Karpas-422 (cell line): ENCODE measurements at regions not wholly inside any gene's neighbourhood (a gene's known extent, or its start where the extent isn't known, plus 50 kb on each side); places are given as distances from the start of the nearest gene placed in this dataset.
A peak's percentile ranks its signal among the peaks of the same experiment; 100 is the strongest.

ENCODE experiments used
- DNase-seq: peaks from one replicate; pipeline ENCODE4 v3.0.0-alpha.2; 2015
- H2AFZ ChIP-seq: fragments of 200-600 bp; sonication (generic); 2 replicates; pipeline ENCODE4 v1.6.1; 2014; ENCODE audit warnings: antibody characterized with exemption, low read length, mixed read lengths
- H3K27ac ChIP-seq: fragments of 200-600 bp; sonication (generic); 2 replicates; pipeline ENCODE4 v1.5.1; 2014; ENCODE audit warnings: mild to moderate bottlenecking, low read length, moderate library complexity
- H3K27me3 ChIP-seq: fragments of 200-600 bp; sonication (generic); 2 replicates; pipeline ENCODE4 v1.6.1; 2014; ENCODE audit warnings: low read length, mixed read lengths
- H3K36me3 ChIP-seq: fragments of 200-600 bp; sonication (generic); 2 replicates; pipeline ENCODE4 v1.6.1; 2014; ENCODE audit warnings: low read length, mixed read lengths; ENCODE audit not compliant: insufficient read depth
- H3K4me1 ChIP-seq: fragments of 200-600 bp; sonication (generic); 2 replicates; pipeline ENCODE4 v1.6.1; 2014; ENCODE audit warnings: mild to moderate bottlenecking, low read length, mixed read lengths
- H3K4me2 ChIP-seq: fragments of 200-600 bp; sonication (generic); 2 replicates; pipeline ENCODE4 v1.6.1; 2014; ENCODE audit warnings: low read length, low read depth, mild to moderate bottlenecking; ENCODE audit not compliant: poor library complexity, severe bottlenecking
- H3K4me3 ChIP-seq: fragments of 200-600 bp; sonication (generic); 2 replicates; pipeline ENCODE4 v1.5.1; 2014; ENCODE audit warnings: mild to moderate bottlenecking, antibody characterized with exemption, low read length, mixed read lengths
- H3K79me2 ChIP-seq: fragments of 200-600 bp; sonication (generic); 2 replicates; pipeline ENCODE4 v1.6.1; 2014; ENCODE audit warnings: mild to moderate bottlenecking, low read length, mixed read lengths
- H3K9ac ChIP-seq: fragments of 200-600 bp; sonication (generic); 2 replicates; pipeline ENCODE4 v1.6.0; 2014; ENCODE audit warnings: low read length
- H3K9me2 ChIP-seq: fragments of 200-600 bp; sonication (generic), shearing (Covaris generic); replicated peaks from 2 replicates; pipeline ENCODE4 v1.6.0; 2014; ENCODE audit warnings: mild to moderate bottlenecking, low read length, moderate library complexity; ENCODE audit not compliant: insufficient read depth
- H3K9me3 ChIP-seq: fragments of 300-700, 200-600 bp; sonication (generic); 2 replicates; pipeline ENCODE4 v1.6.1; 2014; ENCODE audit warnings: low read length, mixed read lengths
- H4K20me1 ChIP-seq: fragments of 200-600 bp; sonication (generic); 2 replicates; pipeline ENCODE4 v1.6.1; 2014; ENCODE audit warnings: mild to moderate bottlenecking, antibody characterized with exemption, low read length, low read depth; ENCODE audit not compliant: insufficient read depth

DNA sequence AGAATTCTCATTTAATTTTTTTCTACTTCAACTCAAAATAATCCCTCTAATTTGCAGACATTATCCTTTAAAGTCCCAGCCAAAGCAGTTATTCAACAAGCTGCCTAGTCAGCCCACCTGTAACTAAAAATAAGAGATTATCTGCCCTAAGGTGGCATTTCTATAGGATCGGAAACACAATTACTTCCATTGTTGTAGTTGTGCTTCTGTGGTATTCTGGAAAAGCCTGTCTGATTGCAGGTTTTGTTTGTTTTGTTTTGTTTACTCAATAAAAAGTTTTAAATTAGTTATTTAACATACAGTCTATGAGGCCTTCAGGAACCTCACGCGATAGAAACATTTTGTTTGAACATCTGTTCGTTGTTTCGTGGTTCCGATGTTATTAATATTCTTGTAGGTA lies 101.0 kb downstream of the ZIC5 start:
- peak overlapping the region; percentile 66 for H3K27ac ChIP-seq
- H3K9ac ChIP-seq = no peak overlapping the region
- H3K4me2 ChIP-seq = no peak overlapping the region
- H3K27me3 ChIP-seq = no peaks in the 10 kb centered on the region
- H3K4me3 ChIP-seq = no peak overlapping the region
- H3K9me3 ChIP-seq = no peaks in the 10 kb centered on the region
- no peaks in the 10 kb centered on the region for H3K36me3 ChIP-seq
- H3K79me2 ChIP-seq = no peaks in the 10 kb centered on the region
- no peaks in the 10 kb centered on the region for H4K20me1 ChIP-seq
- H3K9me2 ChIP-seq = no peaks in the 10 kb centered on the region
- no peak overlapping the region for H2AFZ ChIP-seq
- no peak for DNase-seq
- peaks cover 94% of the 10 kb centered on the region for H3K4me1 ChIP-seq

DNA sequence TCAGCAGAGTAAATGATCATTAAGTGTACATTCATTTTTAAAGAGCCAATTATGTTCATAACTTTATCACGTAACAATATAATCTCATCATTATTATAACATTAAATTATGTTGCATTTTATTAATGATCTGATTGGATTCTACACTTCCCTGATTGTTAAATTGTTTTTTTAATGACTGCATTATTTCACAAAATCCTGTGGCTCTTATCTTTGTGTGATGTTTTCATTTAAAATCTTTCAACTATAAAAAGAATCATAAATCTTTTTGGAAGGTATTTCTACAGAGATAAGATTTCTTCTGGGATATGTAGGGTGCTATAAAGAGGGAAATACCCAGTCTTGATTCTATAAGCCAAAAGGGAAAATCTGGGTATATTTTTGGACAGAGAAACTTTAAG lies 101.7 kb downstream of the ZIC5 start:
- Histone ChIP-seq H3K4me1 (peaks cover 92% of the 10 kb centered on the region), H3K9me3 (no peaks in the 10 kb centered on the region), H3K27me3 (no peaks in the 10 kb centered on the region), H3K4me3 (no peak overlapping the region), H3K9ac (no peak overlapping the region), H3K4me2 (no peak overlapping the region), H2AFZ (no peak overlapping the region), H4K20me1 (no peaks in the 10 kb centered on the region), H3K27ac (peak overlapping the region; percentile 66), H3K79me2 (no peaks in the 10 kb centered on the region), H3K36me3 (no peaks in the 10 kb centered on the region), H3K9me2 (no peaks in the 10 kb centered on the region)
- no peak for DNase-seq

DNA sequence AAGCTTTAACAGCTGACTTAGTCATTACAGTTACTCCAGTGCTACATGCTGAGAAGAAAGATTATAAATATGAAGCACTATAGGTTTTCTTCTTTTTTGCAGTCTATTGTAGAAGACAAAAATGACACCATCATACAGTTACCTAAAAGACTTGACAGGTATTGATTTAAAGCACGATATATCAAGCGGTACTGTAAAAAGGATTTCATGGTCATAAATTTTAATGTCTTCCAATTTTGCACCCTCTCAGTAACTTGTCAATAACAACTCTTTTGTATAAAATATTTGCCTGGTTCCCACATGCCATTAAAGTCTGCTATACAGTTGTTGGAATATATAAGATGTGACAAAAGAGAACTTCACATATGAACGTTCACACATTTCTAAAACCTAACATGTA lies 102.8 kb downstream of the ZIC5 start:
- no peaks in the 10 kb centered on the region for H4K20me1 ChIP-seq
- no peaks in the 10 kb centered on the region for H3K9me3 ChIP-seq
- DNase-seq = no peak
- H3K27ac ChIP-seq = no peak overlapping the region
- no peaks in the 10 kb centered on the region for H3K27me3 ChIP-seq
- H3K36me3 ChIP-seq = no peaks in the 10 kb centered on the region
- H3K4me2 ChIP-seq = no peak overlapping the region
- H3K9me2 ChIP-seq = no peaks in the 10 kb centered on the region
- H3K79me2 ChIP-seq = no peaks in the 10 kb centered on the region
- H3K9ac ChIP-seq = no peak overlapping the region
- H3K4me1 ChIP-seq = peaks cover 92% of the 10 kb centered on the region
- H2AFZ ChIP-seq = no peak overlapping the region
- no peak overlapping the region for H3K4me3 ChIP-seq

DNA sequence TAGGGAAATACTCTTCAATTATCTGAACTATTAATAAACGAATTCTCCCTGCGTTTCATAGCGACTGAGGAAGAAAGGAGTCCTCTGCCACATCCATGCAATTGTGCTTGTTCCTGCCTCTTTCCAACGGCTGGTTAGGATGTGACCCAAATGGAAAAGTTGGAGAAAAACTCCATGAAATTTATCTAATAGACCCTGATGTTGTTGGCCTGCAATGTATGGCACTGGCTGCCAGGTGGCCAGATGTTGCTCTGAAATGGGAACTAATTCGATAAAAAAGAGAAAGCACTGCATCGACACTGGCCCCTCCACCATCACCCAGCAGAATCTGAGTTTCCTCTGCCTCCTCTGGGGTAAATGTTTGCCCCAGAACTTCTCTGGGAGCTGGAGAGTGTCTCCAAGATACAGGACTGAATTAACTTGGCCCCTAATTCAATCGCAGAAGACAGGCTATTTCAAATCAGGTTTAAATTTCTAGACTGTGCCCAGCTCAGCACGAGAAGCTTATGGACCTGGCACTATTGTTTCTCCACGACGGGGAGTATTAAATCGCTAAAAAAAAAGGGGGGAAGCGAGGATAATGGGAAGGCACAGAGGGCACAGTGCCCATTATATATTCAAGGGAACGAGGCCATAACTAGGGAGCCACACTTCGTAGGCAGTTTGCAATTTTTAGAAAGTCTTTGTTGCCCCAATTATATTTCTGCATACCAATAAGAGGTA lies 103.9 kb downstream of the ZIC5 start:
- Histone ChIP-seq H3K27ac (no peak overlapping the region), H3K9me2 (no peaks in the 10 kb centered on the region), H3K79me2 (no peaks in the 10 kb centered on the region), H3K27me3 (no peaks in the 10 kb centered on the region), H3K9me3 (no peaks in the 10 kb centered on the region), H2AFZ (no peak overlapping the region), H3K4me1 (peaks cover 87% of the 10 kb centered on the region), H3K36me3 (no peaks in the 10 kb centered on the region), H3K4me2 (no peak overlapping the region), H4K20me1 (no peaks in the 10 kb centered on the region), H3K9ac (no peak overlapping the region), H3K4me3 (no peak overlapping the region)
- DNase-seq = no peak

DNA sequence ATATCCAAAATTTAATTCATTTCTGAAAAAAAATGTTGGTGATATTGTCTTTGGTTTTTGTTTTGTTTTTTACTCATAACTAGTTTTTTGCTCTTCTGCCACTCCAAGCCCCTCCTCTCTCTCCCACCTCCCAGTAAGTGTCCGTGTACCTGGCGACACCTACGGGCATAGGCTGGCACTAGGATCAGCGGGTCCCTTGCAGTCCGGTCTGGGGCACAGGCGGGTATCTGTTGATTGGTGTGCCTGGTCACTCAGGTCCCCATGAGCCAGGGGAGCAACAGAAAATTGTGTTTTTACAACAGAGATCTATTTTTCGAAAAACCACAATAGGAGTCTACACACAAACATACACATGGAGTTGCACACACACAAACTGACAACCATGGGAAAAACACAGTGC lies 104.8 kb downstream of the ZIC5 start:
- Histone ChIP-seq H3K36me3 (no peaks in the 10 kb centered on the region), H3K4me2 (no peak overlapping the region)

DNA sequence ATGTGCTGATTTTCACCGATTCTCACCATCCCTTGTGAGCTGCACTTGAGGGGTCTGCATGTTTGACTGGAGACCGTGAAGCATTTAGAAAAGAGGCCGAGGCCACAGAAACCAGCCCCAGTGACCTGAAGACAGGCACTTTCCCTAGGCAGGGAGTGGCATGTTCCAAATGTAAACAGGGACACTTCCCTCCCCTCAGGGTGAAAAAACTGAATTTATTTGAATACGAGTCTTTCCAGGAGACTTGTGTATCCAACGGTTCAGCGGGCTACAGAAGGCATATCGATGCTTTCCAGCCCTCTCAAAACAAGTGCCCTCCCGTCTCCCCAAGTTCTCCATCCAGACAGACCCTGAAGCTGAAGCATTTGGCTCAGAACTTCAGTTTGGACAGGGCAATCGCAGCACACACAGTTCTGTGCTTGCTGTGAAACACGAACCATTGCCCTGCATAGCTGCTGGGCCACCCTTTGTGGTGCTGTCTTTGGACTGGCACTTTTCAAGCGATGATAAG lies 106.1 kb downstream of the ZIC5 start:
- no peak overlapping the region for H3K4me2 ChIP-seq
- no peaks in the 10 kb centered on the region for H3K36me3 ChIP-seq
- H3K79me2 ChIP-seq = no peaks in the 10 kb centered on the region
- H3K4me3 ChIP-seq = no peak overlapping the region
- H3K27ac ChIP-seq = no peak overlapping the region; the same call in 1 of the 2 replicates
- H3K9me2 ChIP-seq = no peaks in the 10 kb centered on the region
- no peaks in the 10 kb centered on the region for H3K9me3 ChIP-seq
- H3K4me1 ChIP-seq = peaks cover 76% of the 10 kb centered on the region
- no peaks in the 10 kb centered on the region for H4K20me1 ChIP-seq
- no peak overlapping the region for H2AFZ ChIP-seq
- no peak for DNase-seq
- no peaks in the 10 kb centered on the region for H3K27me3 ChIP-seq
- no peak overlapping the region for H3K9ac ChIP-seq

More for the DNA sequence above, 104.8 kb downstream of the ZIC5 start:
- Histone ChIP-seq H3K27me3 (no peaks in the 10 kb centered on the region), H3K4me1 (peaks cover 84% of the 10 kb centered on the region), H3K9me3 (no peaks in the 10 kb centered on the region), H3K9ac (no peak overlapping the region), H4K20me1 (no peaks in the 10 kb centered on the region), H3K27ac (peak overlapping the region; percentile 19; the same call in 1 of the 2 replicates), H3K79me2 (no peaks in the 10 kb centered on the region), H3K4me3 (no peak overlapping the region), H3K9me2 (no peaks in the 10 kb centered on the region), H2AFZ (no peak overlapping the region)
- no peak for DNase-seq

DNA sequence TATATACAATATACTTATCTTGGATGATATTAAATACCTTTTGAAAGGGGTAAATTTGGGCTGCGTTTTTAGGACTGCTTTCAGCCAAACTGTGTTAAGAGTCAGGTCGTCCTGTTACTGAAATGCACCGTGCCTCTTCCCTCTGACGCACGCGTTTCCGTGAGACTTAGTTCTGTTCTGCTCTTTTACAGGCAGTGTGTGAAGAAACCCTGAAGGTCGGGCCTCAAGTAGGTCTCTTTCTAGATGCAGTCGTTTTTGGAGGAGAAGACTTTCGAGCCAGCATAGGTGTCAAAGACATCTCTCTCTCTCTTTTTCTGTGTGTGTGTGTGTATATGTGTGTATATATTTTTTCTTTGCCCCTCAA lies 107.0 kb downstream of the ZIC5 start:
- Histone ChIP-seq H4K20me1 (no peaks in the 10 kb centered on the region), H3K36me3 (no peaks in the 10 kb centered on the region), H3K27ac (peak overlapping the region; percentile 15; the same call in 1 of the 2 replicates), H3K4me3 (no peak overlapping the region), H2AFZ (no peak overlapping the region), H3K9me2 (no peaks in the 10 kb centered on the region), H3K27me3 (no peaks in the 10 kb centered on the region), H3K9me3 (no peaks in the 10 kb centered on the region), H3K4me1 (peaks cover 68% of the 10 kb centered on the region), H3K4me2 (peak overlapping the region; percentile 4), H3K79me2 (no peaks in the 10 kb centered on the region), H3K9ac (no peak overlapping the region)
- DNase-seq = no peak

DNA sequence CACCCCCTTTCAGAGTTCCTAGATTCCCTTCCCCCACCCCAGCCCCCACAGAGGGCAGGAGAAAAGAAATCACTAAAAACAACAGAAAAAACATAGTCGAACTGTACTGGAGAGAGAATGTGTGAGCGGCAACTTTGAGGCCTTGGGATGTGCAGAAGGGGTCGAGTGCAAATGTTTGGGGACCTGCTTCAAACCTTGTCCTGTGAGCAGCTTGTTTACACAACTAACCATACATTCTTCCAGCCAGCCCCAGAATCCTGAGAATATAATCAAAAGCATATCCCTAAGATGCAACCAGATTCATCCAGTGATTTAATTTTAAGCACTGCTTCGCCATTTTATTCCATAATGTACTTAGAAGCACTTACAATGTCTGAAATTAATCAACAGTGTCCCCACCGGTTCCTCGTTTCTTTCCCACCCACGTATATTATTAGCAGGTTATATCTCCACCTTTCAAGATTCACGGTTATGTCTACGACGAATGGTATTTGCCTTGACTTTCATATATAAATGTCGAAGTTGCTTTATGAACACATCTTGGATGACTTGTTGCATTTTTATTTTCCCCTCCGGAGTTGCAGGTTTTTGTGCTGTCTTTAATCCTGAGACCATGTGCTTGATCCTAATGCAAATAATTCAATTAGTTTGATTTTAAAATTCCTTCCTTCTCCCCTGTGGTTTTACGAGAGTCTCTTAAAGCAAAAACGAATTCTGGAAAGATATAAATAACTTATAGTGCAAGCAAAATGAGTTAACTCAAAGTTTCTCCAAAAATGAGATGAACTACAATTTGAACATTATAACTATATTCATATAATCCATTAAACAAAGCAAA lies 107.6 kb downstream of the ZIC5 start:
- no peaks in the 10 kb centered on the region for H3K27me3 ChIP-seq
- H3K79me2 ChIP-seq = no peaks in the 10 kb centered on the region
- no peak for DNase-seq
- H2AFZ ChIP-seq = no peak overlapping the region
- H3K9ac ChIP-seq = no peak overlapping the region
- peak overlapping the region; percentile 4 for H3K4me2 ChIP-seq
- H3K9me3 ChIP-seq = no peaks in the 10 kb centered on the region
- H3K9me2 ChIP-seq = no peaks in the 10 kb centered on the region
- no peaks in the 10 kb centered on the region for H3K36me3 ChIP-seq
- no peak overlapping the region for H3K27ac ChIP-seq
- no peak overlapping the region for H3K4me3 ChIP-seq
- H4K20me1 ChIP-seq = no peaks in the 10 kb centered on the region
- H3K4me1 ChIP-seq = peaks cover 62% of the 10 kb centered on the region
